IMR-90 (cell line): ENCODE measurements at regions not wholly inside any gene's neighbourhood (a gene's known extent, or its start where the extent isn't known, plus 50 kb on each side); places are given as distances from the start of the nearest gene placed in this dataset.

Experiments used
- ATAC-seq: fragments of 200-7000 bp; cut with Tn5 transposase; 2 replicates; pipeline ENCODE4 v1.9.1; 2020; ENCODE audit warnings: low read depth, mild to moderate bottlenecking, moderate library complexity
- BruUV-seq: library from RNA; stranded (reverse); fragments of 400-500 nt; replicated peaks from 2 replicates; lab custom pipeline; 2021; lab: Mats Ljungman, UMichigan
- CTCF ChIA-PET: fragments of 300-600 bp; formaldehyde crosslinking; extraction: SDS; loops from one replicate; lab custom pipeline; 2021; ENCODE audit warnings: antibody characterized with exemption; lab: Yijun Ruan, JAX
- POLR2A ChIA-PET: fragments of 300-600 bp; sonication (Branson Sonifier 250); formaldehyde crosslinking; loops from one replicate; lab custom pipeline; 2022; ENCODE audit warnings: antibody characterized with exemption; ENCODE audit not compliant: unreplicated experiment; lab: Charles Lee
- DNase-seq: peaks from one replicate; pipeline ENCODE4 v3.0.0; 2013
- H2AFZ ChIP-seq: replicated peaks from 2 replicates; pipeline ENCODE3; 2013; ENCODE audit warnings: low read length, mild to moderate bottlenecking; ENCODE audit not compliant: poor library complexity
- H2AK5ac ChIP-seq: 2 replicates; pipeline ENCODE4 v1.6.1; 2013; ENCODE audit warnings: low read depth, low read length, inconsistent platforms
- H2AK9ac ChIP-seq: replicated peaks from 2 replicates; pipeline ENCODE3; 2013; ENCODE audit warnings: mild to moderate bottlenecking, low read depth, low read length, moderate library complexity; ENCODE audit not compliant: poor library complexity
- H2BK120ac ChIP-seq: 2 replicates; pipeline ENCODE4 v1.6.1; 2013; ENCODE audit warnings: low read depth, low read length, inconsistent platforms
- H2BK15ac ChIP-seq: 3 replicates; pipeline ENCODE4 v1.6.1; 2013; ENCODE audit warnings: low read depth, low read length, inconsistent platforms
- H2BK20ac ChIP-seq: 2 replicates; pipeline ENCODE4 v1.6.1; 2013; ENCODE audit warnings: low read depth, mild to moderate bottlenecking, inconsistent platforms, low read length, moderate library complexity
- H2BK5ac ChIP-seq: 2 replicates; pipeline ENCODE4 v1.6.1; 2013; ENCODE audit warnings: mild to moderate bottlenecking, low read depth, low read length, inconsistent platforms; ENCODE audit not compliant: poor library complexity, severe bottlenecking
- H3K14ac ChIP-seq: replicated peaks from 2 replicates; pipeline ENCODE4 v1.6.1; 2013; ENCODE audit warnings: low read depth, low read length, inconsistent platforms
- H3K18ac ChIP-seq: 2 replicates; pipeline ENCODE4 v1.6.1; 2013; ENCODE audit warnings: low read depth, low read length, control low read depth
- H3K23ac ChIP-seq: 2 replicates; pipeline ENCODE4 v1.6.1; 2013; ENCODE audit warnings: low read depth, low read length, inconsistent platforms
- H3K27ac ChIP-seq: 2 replicates; pipeline ENCODE4 v1.5.1; 2013; ENCODE audit warnings: mild to moderate bottlenecking, control low read depth, low read length; ENCODE audit not compliant: insufficient read depth
- H3K27me3 ChIP-seq: 2 replicates; pipeline ENCODE4 v1.6.1; 2013; ENCODE audit warnings: low read length; ENCODE audit not compliant: control insufficient read depth, insufficient read depth
- H3K36me3 ChIP-seq: 2 replicates; pipeline ENCODE4 v1.6.1; 2013; ENCODE audit warnings: low read length, mixed read lengths; ENCODE audit not compliant: control insufficient read depth, insufficient read depth
- H3K4ac ChIP-seq: 2 replicates; pipeline ENCODE4 v1.6.1; 2013; ENCODE audit warnings: low read depth, low read length, inconsistent platforms
- H3K4me1 ChIP-seq: 2 replicates; pipeline ENCODE4 v1.6.1; 2013; ENCODE audit warnings: low read length, mixed read lengths; ENCODE audit not compliant: control insufficient read depth, insufficient read depth
- H3K4me2 ChIP-seq: 2 replicates; pipeline ENCODE4 v1.6.1; 2013; ENCODE audit warnings: low read depth, mild to moderate bottlenecking, control low read depth, low read length, moderate library complexity
- H3K4me3 ChIP-seq: 2 replicates; pipeline ENCODE4 v1.5.1; 2013; ENCODE audit warnings: low read depth, mild to moderate bottlenecking, control low read depth, low read length, moderate library complexity; ENCODE audit not compliant: insufficient read depth
- H3K56ac ChIP-seq: 2 replicates; pipeline ENCODE4 v1.6.1; 2013; ENCODE audit warnings: low read length, inconsistent platforms; ENCODE audit not compliant: insufficient read depth; ENCODE audit errors: extremely low read depth
- H3K79me1 ChIP-seq, 2 experiments: 2 replicates each; pipeline ENCODE4 v1.6.1; 2013; ENCODE audit warnings: low read length in 2 of 2, inconsistent platforms in 1 of 2, low read depth in 1 of 2
- H3K9ac ChIP-seq: 2 replicates; pipeline ENCODE4 v1.6.1; 2013; ENCODE audit warnings: low read depth, low read length, control low read depth
- H3K9me1 ChIP-seq: 2 replicates; pipeline ENCODE4 v1.6.1; 2013; ENCODE audit warnings: low read length, inconsistent platforms; ENCODE audit not compliant: insufficient read depth
- H3K9me3 ChIP-seq: 2 replicates; pipeline ENCODE4 v1.6.1; 2013; ENCODE audit warnings: low read length; ENCODE audit not compliant: control insufficient read depth, insufficient read depth
- H4K20me1 ChIP-seq: 2 replicates; pipeline ENCODE4 v1.6.1; 2013; ENCODE audit warnings: low read length, inconsistent platforms; ENCODE audit not compliant: insufficient read depth
- H4K5ac ChIP-seq: 2 replicates; pipeline ENCODE4 v1.6.1; 2013; ENCODE audit warnings: mild to moderate bottlenecking, low read depth, low read length, control low read depth
- H4K8ac ChIP-seq, 2 experiments: 2 replicates each; pipeline ENCODE4 v1.6.1; 2013; ENCODE audit warnings: low read depth in 2 of 2, low read length in 2 of 2, control low read depth in 1 of 2, inconsistent platforms in 1 of 2
- H4K91ac ChIP-seq: 2 replicates; pipeline ENCODE4 v1.6.1; 2013; ENCODE audit warnings: low read depth, low read length, inconsistent platforms; ENCODE audit not compliant: insufficient read depth
- BHLHE40 ChIP-seq: fragments of 150-350 bp; IDR thresholded peaks from 2 replicates; pipeline ENCODE4 v1.6.1; 2016; ENCODE audit warnings: mild to moderate bottlenecking, low read depth, low read length
- CEBPB ChIP-seq: IDR thresholded peaks from 2 replicates; pipeline ENCODE4 v1.6.1; 2012; ENCODE audit warnings: low read depth, low read length, improper control_type of control experiment
- CHD1 ChIP-seq: IDR thresholded peaks from 2 replicates; pipeline ENCODE4 v1.6.1; 2012; ENCODE audit warnings: low read depth, low read length, improper control_type of control experiment
- FOS ChIP-seq: fragments of 150-350 bp; IDR thresholded peaks from 2 replicates; pipeline ENCODE4 v1.6.1; 2016; ENCODE audit warnings: low read depth, low read length
- MAFK ChIP-seq: IDR thresholded peaks from 2 replicates; pipeline ENCODE4 v1.6.1; 2012; ENCODE audit warnings: low read depth, low read length, improper control_type of control experiment
- MAZ ChIP-seq: IDR thresholded peaks from 2 replicates; pipeline ENCODE4 v1.6.1; 2012; ENCODE audit warnings: low read depth, mild to moderate bottlenecking, low read length, improper control_type of control experiment, moderate library complexity, borderline replicate concordance
- MXI1 ChIP-seq: IDR thresholded peaks from 2 replicates; pipeline ENCODE4 v1.6.1; 2012; ENCODE audit warnings: low read depth, mild to moderate bottlenecking, low read length, moderate library complexity, borderline replicate concordance
- NFE2L2 ChIP-seq: fragments of 150-350 bp; IDR thresholded peaks from 2 replicates; pipeline ENCODE4 v1.6.1; 2016; ENCODE audit warnings: low read depth, mild to moderate bottlenecking, low read length
- POLR2A ChIP-seq: IDR thresholded peaks from 2 replicates; pipeline ENCODE4 v1.6.1; 2012; ENCODE audit warnings: mild to moderate bottlenecking, low read depth, low read length
- RAD21 ChIP-seq: IDR thresholded peaks from 2 replicates; pipeline ENCODE4 v1.6.1; 2012; ENCODE audit warnings: low read length, improper control_type of control experiment
- RCOR1 ChIP-seq: IDR thresholded peaks from 2 replicates; pipeline ENCODE4 v1.6.1; 2012; ENCODE audit warnings: mild to moderate bottlenecking, low read length, improper control_type of control experiment; ENCODE audit not compliant: insufficient replicate concordance
- RFX5 ChIP-seq: IDR thresholded peaks from 2 replicates; pipeline ENCODE4 v1.8.0; 2012; ENCODE audit warnings: low read depth, mild to moderate bottlenecking, low read length, moderate library complexity
- SMC3 ChIP-seq: fragments of 150-350 bp; IDR thresholded peaks from 2 replicates; pipeline ENCODE4 v1.6.1; 2016; ENCODE audit warnings: low read depth, mild to moderate bottlenecking, antibody characterized with exemption, low read length, moderate library complexity
- WGBS, 2 experiments: methylation state at CpG; one replicate each; pipeline versions ENCODE4 v1.1.5 to v1.1.7; 2013; ENCODE audit warnings: missing lambda C conversion rate in 2 of 2; ENCODE audit not compliant: insufficient read length in 1 of 2; ENCODE audit errors: extremely low coverage in 2 of 2; 5-methylcytosine and 5-hydroxymethylcytosine counted together
- dilution Hi-C: fragments of 300-500 bp; cut with HindIII; formaldehyde crosslinking; loops from one replicate; pipeline ENCODE4 v1.14.3; 2018; ENCODE audit warnings: low sequenced_read_pairs; ENCODE audit not compliant: unreplicated experiment
- in situ Hi-C: fragments of 300-500 bp; cut with MboI; formaldehyde crosslinking; loops from 3 replicates; pipeline ENCODE4 v1.14.3; 2019; ENCODE audit warnings: low sequenced_read_pairs, inconsistent platforms, mixed read lengths
- intact Hi-C: fragments of 100-400 bp; cut with micrococcal nuclease; formaldehyde crosslinking; loops from 2 replicates; pipeline ENCODE4 v1.10.0; 2022
- TF ChIP-seq, protein P1 (sequence below): fragments of 150-350 bp; IDR thresholded peaks from 2 replicates; pipeline ENCODE4 v1.6.1; 2016; ENCODE audit warnings: low read depth, mild to moderate bottlenecking, low read length, moderate library complexity, borderline replicate concordance
- TF ChIP-seq, protein P2 (sequence below): conservative IDR thresholded peaks from 2 replicates; pipeline ENCODE4 v1.5.1; 2012; ENCODE audit warnings: mild to moderate bottlenecking, low read depth, low read length, improper control_type of control experiment
- TF ChIP-seq, protein P3 (sequence below): fragments of 150-350 bp; IDR thresholded peaks from 2 replicates; pipeline ENCODE4 v1.6.1; 2017; ENCODE audit warnings: mild to moderate bottlenecking, antibody characterized with exemption, low read length, low read depth

DNA sequence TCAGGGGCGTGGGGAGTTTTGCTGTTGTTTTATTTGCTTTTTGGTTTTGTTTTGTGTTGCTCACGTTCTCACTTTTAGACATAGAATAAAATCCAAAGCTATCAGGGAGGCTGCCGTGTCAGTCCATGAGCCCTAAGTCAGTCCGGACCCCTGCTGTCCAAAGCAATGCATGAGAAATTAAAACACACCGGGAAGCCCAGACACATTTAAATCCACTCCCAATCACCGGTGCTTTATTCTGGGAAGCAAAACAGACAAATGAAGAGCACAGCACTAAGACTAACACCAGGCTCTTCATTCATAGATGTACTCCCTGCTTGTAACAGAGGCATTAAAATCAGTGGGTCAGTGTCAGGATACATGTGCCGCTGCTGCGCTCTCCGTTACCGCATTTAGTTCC is 180.9 kb downstream of the IRX2 start:
- Histone ChIP-seq H4K91ac (no peak overlapping the region), H3K14ac (no peak overlapping the region), H3K4me2 (no peak overlapping the region), H2AK5ac (no peak overlapping the region), H3K4ac (no peak overlapping the region), H3K36me3 (no peaks in the 10 kb centered on the region), H3K4me3 (no peak overlapping the region), H3K9ac (no peak overlapping the region), H3K9me3 (peaks cover 20% of the 10 kb centered on the region), H3K4me1 (no peaks in the 10 kb centered on the region), H2BK120ac (no peak overlapping the region), H3K18ac (no peak overlapping the region), H2BK5ac (no peak overlapping the region), H3K27me3 (no peaks in the 10 kb centered on the region), H2AK9ac (no peak overlapping the region), H4K8ac (no peak overlapping the region), H2AFZ (no peak overlapping the region), H3K23ac (no peak overlapping the region), H3K27ac (no peak overlapping the region), H2BK20ac (no peak overlapping the region), H3K56ac (no peak overlapping the region), H3K79me1 (no peaks in the 10 kb centered on the region), H4K5ac (no peak overlapping the region), H4K20me1 (no peaks in the 10 kb centered on the region), H3K9me1 (no peaks in the 10 kb centered on the region), H2BK15ac (no peak overlapping the region)
- dilution Hi-C loops (no loop called here), intact Hi-C loops (no loop called here), in situ Hi-C loops (no loop called here)
- POLR2A ChIA-PET = no interaction called here
- DNase-seq (no peak), ATAC-seq (no peak)
- CTCF ChIA-PET = no interaction called here
- TF ChIP-seq BHLHE40 (no peak), POLR2A (no peak), SMC3 (no peak), NFE2L2 (no peak), MXI1 (no peak), RCOR1 (no peak), CHD1 (no peak), MAFK (no peak), CEBPB (no peak), RAD21 (no peak), RFX5 (no peak), FOS (no peak), MAZ (no peak)
- TF ChIP-seq, protein P1, sequence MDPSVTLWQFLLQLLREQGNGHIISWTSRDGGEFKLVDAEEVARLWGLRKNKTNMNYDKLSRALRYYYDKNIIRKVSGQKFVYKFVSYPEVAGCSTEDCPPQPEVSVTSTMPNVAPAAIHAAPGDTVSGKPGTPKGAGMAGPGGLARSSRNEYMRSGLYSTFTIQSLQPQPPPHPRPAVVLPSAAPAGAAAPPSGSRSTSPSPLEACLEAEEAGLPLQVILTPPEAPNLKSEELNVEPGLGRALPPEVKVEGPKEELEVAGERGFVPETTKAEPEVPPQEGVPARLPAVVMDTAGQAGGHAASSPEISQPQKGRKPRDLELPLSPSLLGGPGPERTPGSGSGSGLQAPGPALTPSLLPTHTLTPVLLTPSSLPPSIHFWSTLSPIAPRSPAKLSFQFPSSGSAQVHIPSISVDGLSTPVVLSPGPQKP = no peak
- TF ChIP-seq, protein P2, sequence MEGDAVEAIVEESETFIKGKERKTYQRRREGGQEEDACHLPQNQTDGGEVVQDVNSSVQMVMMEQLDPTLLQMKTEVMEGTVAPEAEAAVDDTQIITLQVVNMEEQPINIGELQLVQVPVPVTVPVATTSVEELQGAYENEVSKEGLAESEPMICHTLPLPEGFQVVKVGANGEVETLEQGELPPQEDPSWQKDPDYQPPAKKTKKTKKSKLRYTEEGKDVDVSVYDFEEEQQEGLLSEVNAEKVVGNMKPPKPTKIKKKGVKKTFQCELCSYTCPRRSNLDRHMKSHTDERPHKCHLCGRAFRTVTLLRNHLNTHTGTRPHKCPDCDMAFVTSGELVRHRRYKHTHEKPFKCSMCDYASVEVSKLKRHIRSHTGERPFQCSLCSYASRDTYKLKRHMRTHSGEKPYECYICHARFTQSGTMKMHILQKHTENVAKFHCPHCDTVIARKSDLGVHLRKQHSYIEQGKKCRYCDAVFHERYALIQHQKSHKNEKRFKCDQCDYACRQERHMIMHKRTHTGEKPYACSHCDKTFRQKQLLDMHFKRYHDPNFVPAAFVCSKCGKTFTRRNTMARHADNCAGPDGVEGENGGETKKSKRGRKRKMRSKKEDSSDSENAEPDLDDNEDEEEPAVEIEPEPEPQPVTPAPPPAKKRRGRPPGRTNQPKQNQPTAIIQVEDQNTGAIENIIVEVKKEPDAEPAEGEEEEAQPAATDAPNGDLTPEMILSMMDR = no peak
- TF ChIP-seq, protein P3, sequence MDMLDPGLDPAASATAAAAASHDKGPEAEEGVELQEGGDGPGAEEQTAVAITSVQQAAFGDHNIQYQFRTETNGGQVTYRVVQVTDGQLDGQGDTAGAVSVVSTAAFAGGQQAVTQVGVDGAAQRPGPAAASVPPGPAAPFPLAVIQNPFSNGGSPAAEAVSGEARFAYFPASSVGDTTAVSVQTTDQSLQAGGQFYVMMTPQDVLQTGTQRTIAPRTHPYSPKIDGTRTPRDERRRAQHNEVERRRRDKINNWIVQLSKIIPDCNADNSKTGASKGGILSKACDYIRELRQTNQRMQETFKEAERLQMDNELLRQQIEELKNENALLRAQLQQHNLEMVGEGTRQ = no peak
- WGBS, 2 experiments = 28% methylated on average over 3 of the region's 10 CpGs; no CpG with 5 or more reads in 1 of the 2 experiments
- no TSS peak for BruUV-seq
